ENCODE measurements at regions not wholly inside any gene's neighbourhood (a gene's known extent, or its start where the extent isn't known, plus 50 kb on each side); places are given as distances from the start of the nearest gene placed in this dataset.
"Not testable (repeated sequence)": the region's sequence is repeated elsewhere in the genome, so short reads cannot be mapped to it uniquely, and the experiment has no call there.

- Histone ChIP-seq H3K9me3 (ENCODE audit: control insufficient read depth, insufficient read depth, low read length) (peaks cover 5% of the 10 kb centered on the region; the same call in 1 of the 2 replicates), H3K36me3 (ENCODE audit: insufficient read depth, low read length) (peaks cover 2% of the 10 kb centered on the region; the same call in 1 of the 2 replicates), H3K9ac (ENCODE audit: low read depth, low read length) (no peak overlapping the region), H3K4me1 (ENCODE audit: insufficient read depth, low read length) (no peaks in the 10 kb centered on the region)
These were observed 1143.7 kb downstream of the DNAJB9 start for GRCh38 chr7:109713366-109713765.

- H3K4me1 ChIP-seq (ENCODE audit: insufficient read depth, low read length); H3K9me3 ChIP-seq (ENCODE audit: control insufficient read depth, insufficient read depth, low read length); H3K36me3 ChIP-seq (ENCODE audit: insufficient read depth, low read length); H3K9ac ChIP-seq (ENCODE audit: low read depth, low read length): not testable (repeated sequence)
These were observed 1149.7 kb downstream of the DNAJB9 start for GRCh38 chr7:109719359-109719758.

GRCh38 chr7:109734601-109735000 lies 1164.9 kb downstream of the DNAJB9 start:
- H3K4me1 ChIP-seq (ENCODE audit: insufficient read depth, low read length), result no peaks in the 10 kb centered on the region
- H3K36me3 ChIP-seq (ENCODE audit: insufficient read depth, low read length), result no peaks in the 10 kb centered on the region; the same call in 1 of the 2 replicates
- no peak overlapping the region for H3K9ac ChIP-seq (ENCODE audit: low read depth, low read length)
- peaks cover 12% of the 10 kb centered on the region for H3K9me3 ChIP-seq (ENCODE audit: control insufficient read depth, insufficient read depth, low read length)

GRCh38 chr7:109735881-109736280 lies 1166.2 kb downstream of the DNAJB9 start:
- Histone ChIP-seq H3K36me3 (ENCODE audit: insufficient read depth, low read length) (no peaks in the 10 kb centered on the region; the same call in 1 of the 2 replicates), H3K9me3 (ENCODE audit: control insufficient read depth, insufficient read depth, low read length) (peaks cover 9% of the 10 kb centered on the region; the same call in 1 of the 2 replicates), H3K9ac (ENCODE audit: low read depth, low read length) (no peak overlapping the region), H3K4me1 (ENCODE audit: insufficient read depth, low read length) (no peaks in the 10 kb centered on the region)

- Histone ChIP-seq H3K4me1 (ENCODE audit: insufficient read depth, low read length) (no peaks in the 10 kb centered on the region), H3K9ac (ENCODE audit: low read depth, low read length) (no peak overlapping the region), H3K36me3 (ENCODE audit: insufficient read depth, low read length) (no peaks in the 10 kb centered on the region), H3K9me3 (ENCODE audit: control insufficient read depth, insufficient read depth, low read length) (no peaks in the 10 kb centered on the region; the same call in 1 of the 2 replicates)
These were observed 1176.2 kb downstream of the DNAJB9 start for GRCh38 chr7:109745677-109746410.

GRCh38 chr7:109751241-109751640 lies 1181.6 kb downstream of the DNAJB9 start:
- Histone ChIP-seq H3K4me1 (ENCODE audit: insufficient read depth, low read length) (peaks cover 10% of the 10 kb centered on the region; the same call in 1 of the 2 replicates), H3K9ac (ENCODE audit: low read depth, low read length) (no peak overlapping the region), H3K9me3 (ENCODE audit: control insufficient read depth, insufficient read depth, low read length) (no peaks in the 10 kb centered on the region; the same call in 1 of the 2 replicates), H3K36me3 (ENCODE audit: insufficient read depth, low read length) (no peaks in the 10 kb centered on the region)

GRCh38 chr7:109752068-109752467 lies 1182.4 kb downstream of the DNAJB9 start:
- H3K36me3 ChIP-seq (ENCODE audit: insufficient read depth, low read length), result no peaks in the 10 kb centered on the region
- H3K4me1 ChIP-seq (ENCODE audit: insufficient read depth, low read length), result peaks cover 10% of the 10 kb centered on the region; the same call in 1 of the 2 replicates
- H3K9me3 ChIP-seq (ENCODE audit: control insufficient read depth, insufficient read depth, low read length), result no peaks in the 10 kb centered on the region; the same call in 1 of the 2 replicates
- H3K9ac ChIP-seq (ENCODE audit: low read depth, low read length), result no peak overlapping the region

GRCh38 chr7:109757713-109758112 lies 1188.0 kb downstream of the DNAJB9 start:
- H3K4me1 ChIP-seq (ENCODE audit: insufficient read depth, low read length), result no peaks in the 10 kb centered on the region
- H3K9me3 ChIP-seq (ENCODE audit: control insufficient read depth, insufficient read depth, low read length), result no peaks in the 10 kb centered on the region; the same call in 1 of the 2 replicates
- no peak overlapping the region for H3K9ac ChIP-seq (ENCODE audit: low read depth, low read length)
- no peaks in the 10 kb centered on the region for H3K36me3 ChIP-seq (ENCODE audit: insufficient read depth, low read length)

- H3K4me1 ChIP-seq (ENCODE audit: insufficient read depth, low read length), result no peaks in the 10 kb centered on the region
- peaks cover 7% of the 10 kb centered on the region for H3K36me3 ChIP-seq (ENCODE audit: insufficient read depth, low read length)
- no peak overlapping the region for H3K9ac ChIP-seq (ENCODE audit: low read depth, low read length)
- H3K9me3 ChIP-seq (ENCODE audit: control insufficient read depth, insufficient read depth, low read length), result no peaks in the 10 kb centered on the region
These were observed 1193.9 kb downstream of the DNAJB9 start for GRCh38 chr7:109763611-109764010.

GRCh38 chr7:109772161-109772560 lies 1202.5 kb downstream of the DNAJB9 start:
- no peak overlapping the region for H3K9ac ChIP-seq (ENCODE audit: low read depth, low read length)
- H3K36me3 ChIP-seq (ENCODE audit: insufficient read depth, low read length), result no peaks in the 10 kb centered on the region; the same call in 1 of the 2 replicates
- H3K4me1 ChIP-seq (ENCODE audit: insufficient read depth, low read length), result no peaks in the 10 kb centered on the region
- H3K9me3 ChIP-seq (ENCODE audit: control insufficient read depth, insufficient read depth, low read length), result no peaks in the 10 kb centered on the region; the same call in 1 of the 2 replicates

GRCh38 chr7:109782806-109783205 lies 1213.1 kb downstream of the DNAJB9 start:
- no peaks in the 10 kb centered on the region for H3K4me1 ChIP-seq (ENCODE audit: insufficient read depth, low read length)
- H3K36me3 ChIP-seq (ENCODE audit: insufficient read depth, low read length), result 0 out of 2 replicates have a peak, but pooled peaks cover 4% of the 10 kb centered on the region
- no peak overlapping the region for H3K9ac ChIP-seq (ENCODE audit: low read depth, low read length)
- no peaks in the 10 kb centered on the region for H3K9me3 ChIP-seq (ENCODE audit: control insufficient read depth, insufficient read depth, low read length)

GRCh38 chr7:109806548-109806947 lies 1236.9 kb downstream of the DNAJB9 start:
- no peaks in the 10 kb centered on the region for H3K4me1 ChIP-seq (ENCODE audit: insufficient read depth, low read length)
- H3K9ac ChIP-seq (ENCODE audit: low read depth, low read length), result no peak overlapping the region
- no peaks in the 10 kb centered on the region for H3K36me3 ChIP-seq (ENCODE audit: insufficient read depth, low read length)
- peaks cover 4% of the 10 kb centered on the region for H3K9me3 ChIP-seq (ENCODE audit: control insufficient read depth, insufficient read depth, low read length)

GRCh38 chr7:109821156-109821555 lies 1251.5 kb downstream of the DNAJB9 start:
- no peaks in the 10 kb centered on the region for H3K9me3 ChIP-seq (ENCODE audit: control insufficient read depth, insufficient read depth, low read length)
- no peak overlapping the region for H3K9ac ChIP-seq (ENCODE audit: low read depth, low read length)
- no peaks in the 10 kb centered on the region; the same call in 1 of the 2 replicates for H3K36me3 ChIP-seq (ENCODE audit: insufficient read depth, low read length)
- H3K4me1 ChIP-seq (ENCODE audit: insufficient read depth, low read length), result no peaks in the 10 kb centered on the region

GRCh38 chr7:109834851-109835250 lies 1256.1 kb upstream of the LRRN3 start:
- H3K9me3 ChIP-seq (ENCODE audit: control insufficient read depth, insufficient read depth, low read length), result no peaks in the 10 kb centered on the region
- no peaks in the 10 kb centered on the region for H3K4me1 ChIP-seq (ENCODE audit: insufficient read depth, low read length)
- no peaks in the 10 kb centered on the region for H3K36me3 ChIP-seq (ENCODE audit: insufficient read depth, low read length)
- no peak overlapping the region for H3K9ac ChIP-seq (ENCODE audit: low read depth, low read length)

- Histone ChIP-seq H3K4me1 (ENCODE audit: insufficient read depth, low read length) (no peaks in the 10 kb centered on the region), H3K9me3 (ENCODE audit: control insufficient read depth, insufficient read depth, low read length) (no peaks in the 10 kb centered on the region), H3K36me3 (ENCODE audit: insufficient read depth, low read length) (no peaks in the 10 kb centered on the region), H3K9ac (ENCODE audit: low read depth, low read length) (no peak overlapping the region)
These were observed 1255.3 kb upstream of the LRRN3 start for GRCh38 chr7:109835577-109835976.
